Transverse colon (tissue), 4 donors: ENCODE measurements at regions not wholly inside any gene's neighbourhood (a gene's known extent, or its start where the extent isn't known, plus 50 kb on each side); places are given as distances from the start of the nearest gene placed in this dataset.

Experiments
- CTCF ChIP-seq, 5 experiments: fragments of 200-600 bp in 3 of 5; fragments of 450-650 bp in 2 of 5; sonication (generic) in 3 of 5; IDR thresholded peaks; 1 replicate in 2 of 5; 2 replicates in 3 of 5; pipeline ENCODE4 v1.5.1; 2016 to 2017; ENCODE audit warnings: antibody characterized with exemption in 5 of 5, inconsistent platforms in 3 of 5, mild to moderate bottlenecking in 2 of 5, moderate library complexity in 1 of 5
- EP300 ChIP-seq: sonication (generic); formaldehyde crosslinking; IDR thresholded peaks from one replicate; pipeline ENCODE4 v1.6.1; 2017; ENCODE audit warnings: antibody characterized with exemption, low read depth
- POLR2A ChIP-seq: fragments of 450-650 bp; IDR thresholded peaks from one replicate; pipeline ENCODE4 v1.6.1; 2016; ENCODE audit warnings: antibody characterized with exemption, mild to moderate bottlenecking, moderate library complexity
- POLR2AphosphoS5 ChIP-seq, 3 donors: sonication (generic); formaldehyde crosslinking; IDR thresholded peaks; one replicate each; pipeline ENCODE4 v1.6.1; 2016; ENCODE audit warnings: antibody characterized with exemption in 3 of 3

- TF ChIP-seq POLR2AphosphoS5 (IDR thresholded peaks at IDR 0.05) (no peak), POLR2A (no peak), CTCF (IDR thresholded peaks at IDR 0.05) (no peak), EP300 (no peak)
Measured at GRCh38 chr7:112567388-112567787, 86.6 kb downstream of the LSMEM1 start.
